K562 (cell line): ENCODE measurements at regions not wholly inside any gene's neighbourhood (a gene's known extent, or its start where the extent isn't known, plus 50 kb on each side); places are given as distances from the start of the nearest gene placed in this dataset.

Source experiments
- BMI1 ChIP-seq: fragments of 150-350 bp; IDR thresholded peaks from 2 replicates; pipeline ENCODE4 v1.6.1; 2014; ENCODE audit warnings: low read length
- BRCA1 ChIP-seq, 2 experiments: fragments of 450-650 bp in 1 of 2; sonication (generic) in 1 of 2; formaldehyde crosslinking in 1 of 2; IDR thresholded peaks; 2 replicates each; pipeline versions ENCODE4 v1.5.0 to v1.6.1; 2017 to 2020; ENCODE audit warnings: mild to moderate bottlenecking in 1 of 2, missing genetic modification reagents in 1 of 2
- CBX2 ChIP-seq: fragments of 200-600 bp; sonication (generic); IDR thresholded peaks from one replicate; pipeline ENCODE4 v1.6.1; 2012; ENCODE audit warnings: mild to moderate bottlenecking, low read length, inconsistent platforms; ENCODE audit not compliant: insufficient read depth, poor library complexity, severe bottlenecking
- CBX5 ChIP-seq: IDR thresholded peaks from 2 replicates; pipeline ENCODE4 v1.6.1; 2014; ENCODE audit warnings: low read depth, borderline replicate concordance
- ETV5 ChIP-seq: sonication (generic); formaldehyde crosslinking; IDR thresholded peaks from 2 replicates; pipeline ENCODE4 v1.4.0; 2020; ENCODE audit warnings: low read depth, mild to moderate bottlenecking, missing genetic modification reagents
- FOS ChIP-seq: IDR thresholded peaks from 3 replicates; pipeline ENCODE4 v1.6.1; 2011; ENCODE audit not compliant: insufficient read length; ENCODE audit errors: extremely low read depth
- FOXJ3 ChIP-seq: sonication (generic); formaldehyde crosslinking; IDR thresholded peaks from 2 replicates; pipeline ENCODE4 v1.4.0; 2020; ENCODE audit warnings: mild to moderate bottlenecking, missing genetic modification reagents
- HNRNPH1 ChIP-seq: fragments of 200-400 bp; formaldehyde crosslinking; optimal IDR thresholded peaks from 2 replicates; pipeline ENCODE3; 2017; ENCODE audit warnings: low read depth, mild to moderate bottlenecking, low read length, moderate library complexity
- KDM4B ChIP-seq, 2 experiments: fragments of 450-650 bp in 1 of 2; sonication (generic) in 1 of 2; IDR thresholded peaks; 2 replicates each; pipeline ENCODE4 v1.6.1; 2016 to 2017; ENCODE audit warnings: borderline replicate concordance in 2 of 2, antibody characterized with exemption in 1 of 2, low read depth in 1 of 2, mild to moderate bottlenecking in 1 of 2
- KLF10 ChIP-seq: fragments of 250-450 bp; sonication (Bioruptor Pico); IDR thresholded peaks from 2 replicates; pipeline ENCODE4 v1.6.1; 2021; ENCODE audit warnings: matching md5 sums
- LEF1 ChIP-seq: fragments of 450-650 bp; IDR thresholded peaks from 2 replicates; pipeline ENCODE4 v1.6.1; 2016; ENCODE audit warnings: mild to moderate bottlenecking
- MCM3 ChIP-seq: fragments of 450-650 bp; IDR thresholded peaks from 2 replicates; pipeline ENCODE4 v1.6.1; 2016
- NFIC ChIP-seq: fragments of 450-650 bp; IDR thresholded peaks from 2 replicates; pipeline ENCODE4 v1.6.1; 2017; ENCODE audit warnings: mild to moderate bottlenecking, inconsistent platforms
- RB1 ChIP-seq: fragments of 450-650 bp; IDR thresholded peaks from 2 replicates; pipeline ENCODE4 v1.6.1; 2017; ENCODE audit warnings: low read depth, mild to moderate bottlenecking
- STAT5A ChIP-seq: IDR thresholded peaks from 2 replicates; pipeline ENCODE4 v1.6.1; 2012; ENCODE audit warnings: low read length, inconsistent platforms, borderline replicate concordance
- TAF15 ChIP-seq: fragments of 200-400 bp; formaldehyde crosslinking; IDR thresholded peaks from 2 replicates; pipeline ENCODE4 v1.6.1; 2017; ENCODE audit warnings: mild to moderate bottlenecking, low read depth, low read length, moderate library complexity
- TCF3 ChIP-seq: sonication (generic); formaldehyde crosslinking; IDR thresholded peaks from 2 replicates; pipeline ENCODE4 v1.4.0; 2020; ENCODE audit warnings: mild to moderate bottlenecking, missing genetic modification reagents
- TCF7L2 ChIP-seq: fragments of 150-350 bp; IDR thresholded peaks from 2 replicates; pipeline ENCODE4 v1.6.1; 2016; ENCODE audit warnings: low read depth, mild to moderate bottlenecking, low read length, moderate library complexity
- XRCC4 ChIP-seq: IDR thresholded peaks from one replicate; pipeline ENCODE4 v1.6.1; 2011; ENCODE audit not compliant: insufficient read depth, insufficient read length; ENCODE audit errors: extremely low read depth
- ZNF274 ChIP-seq: IDR thresholded peaks from 2 replicates; pipeline ENCODE4 v1.6.1; 2011; ENCODE audit warnings: low read depth, mild to moderate bottlenecking, low read length, moderate library complexity, borderline replicate concordance
- ZNF57 ChIP-seq: fragments of 450-650 bp; formaldehyde crosslinking; IDR thresholded peaks from 2 replicates; pipeline ENCODE4 v1.4.0; 2020; ENCODE audit warnings: mild to moderate bottlenecking, moderate library complexity
- TF ChIP-seq, protein P1 (sequence below): fragments of 250-450 bp; sonication (Bioruptor Pico); IDR thresholded peaks from 2 replicates; pipeline ENCODE4 v1.9.0; 2021; ENCODE audit warnings: mild to moderate bottlenecking
- TF ChIP-seq, protein P2 (sequence below): fragments of 250-450 bp; sonication (Bioruptor Pico); IDR thresholded peaks from 2 replicates; pipeline ENCODE4 v1.8.0; 2021; ENCODE audit warnings: moderate library complexity, mild to moderate bottlenecking, inconsistent platforms
- TF ChIP-seq, protein P3 (sequence below): fragments of 250-450 bp; sonication (Bioruptor Pico); IDR thresholded peaks from 2 replicates; pipeline ENCODE4 v1.8.0; 2022; ENCODE audit warnings: inconsistent platforms, mild to moderate bottlenecking, moderate library complexity, borderline replicate concordance
- TF ChIP-seq, protein P4 (sequence below): sonication (generic); formaldehyde crosslinking; IDR thresholded peaks from 2 replicates; pipeline ENCODE4 v1.8.1; 2022; ENCODE audit warnings: missing genetic modification reagents

DNA sequence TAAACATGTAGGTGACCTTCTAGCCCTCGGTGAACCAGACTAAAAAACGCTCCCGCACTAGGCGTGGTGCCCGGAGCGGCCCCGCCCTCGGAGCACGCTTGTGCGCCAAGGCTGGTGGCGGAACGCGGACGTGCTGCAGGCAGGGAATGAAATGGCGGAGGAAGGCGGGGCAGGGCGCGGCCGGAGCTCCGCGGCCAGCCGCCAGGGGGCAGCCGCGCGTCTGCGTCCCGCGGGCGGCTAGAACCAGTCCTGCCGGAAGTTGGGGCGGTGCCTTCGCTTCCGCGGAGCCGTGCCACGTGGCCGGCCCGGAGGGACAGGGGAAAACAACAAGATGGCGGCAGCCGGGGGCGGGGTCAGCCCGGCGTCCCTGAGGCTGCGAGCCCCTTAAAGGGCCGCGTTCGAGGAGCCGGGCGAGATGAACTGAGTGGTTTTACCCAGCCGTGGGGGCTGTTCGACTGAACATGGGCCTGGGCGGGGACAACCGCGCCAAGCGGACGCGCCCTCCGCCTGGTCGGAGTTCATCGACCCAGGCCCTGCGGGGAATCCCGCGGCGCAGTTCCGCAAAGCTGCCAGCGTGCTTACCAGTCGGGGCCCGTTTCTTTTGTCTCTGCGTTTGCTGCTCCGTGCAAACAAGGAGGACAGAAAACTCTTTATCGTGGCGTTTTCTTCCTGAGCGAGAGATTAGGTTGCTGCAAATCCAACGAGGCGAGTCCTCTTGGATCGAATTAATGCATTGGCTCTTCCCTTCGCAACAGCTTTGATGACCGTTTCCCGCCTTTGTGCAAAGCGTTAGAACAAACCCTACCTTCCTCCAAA lies 90.9 kb upstream of the CHD2 start (continued):
- TF ChIP-seq, protein P1, sequence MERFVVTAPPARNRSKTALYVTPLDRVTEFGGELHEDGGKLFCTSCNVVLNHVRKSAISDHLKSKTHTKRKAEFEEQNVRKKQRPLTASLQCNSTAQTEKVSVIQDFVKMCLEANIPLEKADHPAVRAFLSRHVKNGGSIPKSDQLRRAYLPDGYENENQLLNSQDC (CRISPR knock-in tag) = no peak
- TF ChIP-seq XRCC4 = no peak
- TF ChIP-seq, protein P2, sequence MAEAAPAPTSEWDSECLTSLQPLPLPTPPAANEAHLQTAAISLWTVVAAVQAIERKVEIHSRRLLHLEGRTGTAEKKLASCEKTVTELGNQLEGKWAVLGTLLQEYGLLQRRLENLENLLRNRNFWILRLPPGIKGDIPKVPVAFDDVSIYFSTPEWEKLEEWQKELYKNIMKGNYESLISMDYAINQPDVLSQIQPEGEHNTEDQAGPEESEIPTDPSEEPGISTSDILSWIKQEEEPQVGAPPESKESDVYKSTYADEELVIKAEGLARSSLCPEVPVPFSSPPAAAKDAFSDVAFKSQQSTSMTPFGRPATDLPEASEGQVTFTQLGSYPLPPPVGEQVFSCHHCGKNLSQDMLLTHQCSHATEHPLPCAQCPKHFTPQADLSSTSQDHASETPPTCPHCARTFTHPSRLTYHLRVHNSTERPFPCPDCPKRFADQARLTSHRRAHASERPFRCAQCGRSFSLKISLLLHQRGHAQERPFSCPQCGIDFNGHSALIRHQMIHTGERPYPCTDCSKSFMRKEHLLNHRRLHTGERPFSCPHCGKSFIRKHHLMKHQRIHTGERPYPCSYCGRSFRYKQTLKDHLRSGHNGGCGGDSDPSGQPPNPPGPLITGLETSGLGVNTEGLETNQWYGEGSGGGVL (CRISPR knock-in tag) = no peak
- TF ChIP-seq, protein P3, sequence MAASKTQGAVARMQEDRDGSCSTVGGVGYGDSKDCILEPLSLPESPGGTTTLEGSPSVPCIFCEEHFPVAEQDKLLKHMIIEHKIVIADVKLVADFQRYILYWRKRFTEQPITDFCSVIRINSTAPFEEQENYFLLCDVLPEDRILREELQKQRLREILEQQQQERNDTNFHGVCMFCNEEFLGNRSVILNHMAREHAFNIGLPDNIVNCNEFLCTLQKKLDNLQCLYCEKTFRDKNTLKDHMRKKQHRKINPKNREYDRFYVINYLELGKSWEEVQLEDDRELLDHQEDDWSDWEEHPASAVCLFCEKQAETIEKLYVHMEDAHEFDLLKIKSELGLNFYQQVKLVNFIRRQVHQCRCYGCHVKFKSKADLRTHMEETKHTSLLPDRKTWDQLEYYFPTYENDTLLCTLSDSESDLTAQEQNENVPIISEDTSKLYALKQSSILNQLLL (CRISPR knock-in tag) = no peak
- TF ChIP-seq NFIC = peak; percentile 55
- no peak for TF ChIP-seq FOS
- TF ChIP-seq RB1 = peak; percentile 99
- TF ChIP-seq BRCA1 (IDR thresholded peaks at IDR 0.05) = no peak
- no peak for TF ChIP-seq BRCA1 (CRISPR knock-in tag; IDR thresholded peaks at IDR 0.05)
- no peak; the same call in 1 of the 2 replicates for TF ChIP-seq LEF1
- no peak for TF ChIP-seq FOXJ3 (CRISPR knock-in tag)
- peak; percentile 100 for TF ChIP-seq ETV5 (CRISPR knock-in tag)
- no peak for TF ChIP-seq ZNF274
- TF ChIP-seq TCF7L2 = no peak
- TF ChIP-seq CBX5 = peak; percentile 24; the same call in 1 of the 2 replicates
- TF ChIP-seq CBX2 = no peak
- no peak for TF ChIP-seq KLF10 (CRISPR knock-in tag)
- peak; percentile 34; the same call in 1 of the 2 replicates for TF ChIP-seq STAT5A
- TF ChIP-seq TAF15 = no peak
- no peak for TF ChIP-seq ZNF57
- TF ChIP-seq MCM3 = no peak
- peak in 1 of 2 experiments; percentile 69; a peak in 1 of 4 replicates for TF ChIP-seq KDM4B (IDR thresholded peaks at IDR 0.05; ENCODE audit: borderline replicate concordance in 2 of 2, low read depth in 1 of 2)
- TF ChIP-seq, protein P4, sequence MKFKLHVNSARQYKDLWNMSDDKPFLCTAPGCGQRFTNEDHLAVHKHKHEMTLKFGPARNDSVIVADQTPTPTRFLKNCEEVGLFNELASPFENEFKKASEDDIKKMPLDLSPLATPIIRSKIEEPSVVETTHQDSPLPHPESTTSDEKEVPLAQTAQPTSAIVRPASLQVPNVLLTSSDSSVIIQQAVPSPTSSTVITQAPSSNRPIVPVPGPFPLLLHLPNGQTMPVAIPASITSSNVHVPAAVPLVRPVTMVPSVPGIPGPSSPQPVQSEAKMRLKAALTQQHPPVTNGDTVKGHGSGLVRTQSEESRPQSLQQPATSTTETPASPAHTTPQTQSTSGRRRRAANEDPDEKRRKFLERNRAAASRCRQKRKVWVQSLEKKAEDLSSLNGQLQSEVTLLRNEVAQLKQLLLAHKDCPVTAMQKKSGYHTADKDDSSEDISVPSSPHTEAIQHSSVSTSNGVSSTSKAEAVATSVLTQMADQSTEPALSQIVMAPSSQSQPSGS (CRISPR knock-in tag) = peak; percentile 79; the same call in 1 of the 2 replicates
- TF ChIP-seq BMI1 = no peak
- no peak for TF ChIP-seq HNRNPH1
- peak; percentile 45; the same call in 1 of the 2 replicates for TF ChIP-seq TCF3 (CRISPR knock-in tag)
